GM19395 (cell line): ENCODE measurements at regions not wholly inside any gene's neighbourhood (a gene's known extent, or its start where the extent isn't known, plus 50 kb on each side); places are given as distances from the start of the nearest gene placed in this dataset.

Experiments used
- ATAC-seq: cut with Tn5 transposase; IDR thresholded peaks from one replicate; pipeline ENCODE4 v1.9.1; 2021; ENCODE audit warnings: mild to moderate bottlenecking, moderate library complexity; ENCODE audit not compliant: unreplicated experiment

- ATAC-seq = no peak
Measured at GRCh38 chr5:103498800-103499551, 63.6 kb downstream of the NUDT12 start.

- no peak for ATAC-seq
Measured at GRCh38 chr5:103498211-103498610, 64.4 kb downstream of the NUDT12 start.

GRCh38 chr5:103497781-103498180 is 64.8 kb downstream of the NUDT12 start:
- no peak for ATAC-seq

DNA sequence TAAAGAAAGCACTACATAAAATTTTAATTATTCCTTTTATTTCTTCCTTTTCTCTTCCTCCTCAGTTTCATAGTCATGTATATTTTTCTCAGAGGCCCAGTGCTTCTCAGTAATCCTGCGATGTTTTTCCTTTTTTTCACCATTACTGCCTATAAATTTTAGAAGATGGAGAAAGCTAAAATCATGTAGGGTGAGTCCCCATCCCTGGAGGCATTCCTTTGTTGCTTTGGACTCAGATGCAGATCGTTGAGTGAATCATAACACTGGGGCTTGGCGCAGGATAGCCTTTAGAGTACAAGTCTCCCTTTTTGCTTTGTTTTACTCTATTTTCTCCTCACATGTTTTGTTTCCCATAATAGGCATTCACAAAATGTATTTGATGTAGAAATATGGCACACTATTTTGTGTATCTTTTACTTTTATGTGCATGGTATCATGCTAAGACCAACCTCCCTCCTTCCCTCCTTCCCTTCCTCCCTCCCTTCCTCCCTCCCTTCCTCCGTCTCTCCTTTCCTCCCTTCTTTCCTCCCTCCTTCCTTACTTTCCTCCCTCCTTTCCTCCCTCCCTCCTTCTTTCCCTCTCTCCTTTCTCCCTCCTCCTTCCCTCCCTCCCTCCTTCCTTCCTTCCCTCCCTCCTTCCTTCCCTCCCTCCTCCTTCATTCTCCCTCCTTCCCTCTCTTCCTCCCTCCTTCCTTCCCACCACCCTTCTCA is 72.4 kb downstream of the NUDT12 start:
- ATAC-seq = no peak

GRCh38 chr5:103489307-103489706 is 73.3 kb downstream of the NUDT12 start:
- ATAC-seq = no peak

DNA sequence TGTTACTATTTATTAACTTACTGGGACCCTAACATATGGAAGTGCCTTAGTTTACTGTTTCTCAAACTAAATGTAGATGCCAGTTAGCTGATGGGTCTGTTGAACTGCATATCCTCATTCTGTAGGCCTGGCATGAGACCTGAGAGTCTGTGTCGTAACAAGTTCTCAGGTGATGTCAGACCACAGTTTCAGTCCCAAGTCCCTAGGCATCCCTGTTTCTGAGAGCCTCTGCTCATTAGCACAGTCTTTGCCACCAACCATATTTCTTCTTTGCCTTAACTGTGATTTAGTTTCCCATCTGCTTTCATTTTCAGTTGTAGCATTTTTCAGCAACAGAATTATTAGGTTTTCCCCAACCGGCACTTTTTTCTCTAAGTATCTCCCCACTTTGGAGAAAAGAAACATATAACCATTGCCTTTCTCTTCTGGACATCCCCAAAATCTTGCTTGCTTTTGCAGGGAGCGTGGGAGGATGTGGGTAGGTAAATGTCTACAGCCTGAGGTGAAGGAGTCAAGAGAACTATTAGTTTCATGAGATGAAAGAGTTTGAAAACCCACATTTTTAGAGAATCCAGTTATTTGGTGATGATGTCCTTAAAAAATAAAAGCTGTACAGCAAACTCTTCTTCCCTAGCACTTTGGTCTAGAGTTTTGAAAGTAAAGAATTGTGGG is 74.6 kb downstream of the NUDT12 start:
- peak; percentile 67 for ATAC-seq

DNA sequence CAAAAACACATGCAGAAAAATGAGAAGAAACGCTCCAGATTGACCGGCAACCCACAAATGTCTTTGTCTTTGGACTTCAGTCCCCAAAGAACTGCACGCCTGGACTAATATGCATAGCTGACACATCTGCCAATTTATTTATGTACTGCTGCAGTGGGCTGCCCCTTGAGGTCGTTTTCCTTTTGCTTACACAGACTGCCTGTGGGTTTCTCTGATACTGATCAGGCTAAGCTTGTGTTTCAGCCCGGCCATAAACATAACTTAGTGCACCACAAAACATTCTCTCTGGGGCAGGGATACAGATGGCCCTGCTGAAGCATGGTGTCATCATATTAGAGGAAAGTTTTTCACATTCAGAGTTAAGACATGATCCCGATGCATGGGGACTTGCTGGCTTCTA is 75.4 kb downstream of the NUDT12 start:
- no peak for ATAC-seq

GRCh38 chr5:103486739-103487138 is 75.8 kb downstream of the NUDT12 start:
- no peak for ATAC-seq

DNA sequence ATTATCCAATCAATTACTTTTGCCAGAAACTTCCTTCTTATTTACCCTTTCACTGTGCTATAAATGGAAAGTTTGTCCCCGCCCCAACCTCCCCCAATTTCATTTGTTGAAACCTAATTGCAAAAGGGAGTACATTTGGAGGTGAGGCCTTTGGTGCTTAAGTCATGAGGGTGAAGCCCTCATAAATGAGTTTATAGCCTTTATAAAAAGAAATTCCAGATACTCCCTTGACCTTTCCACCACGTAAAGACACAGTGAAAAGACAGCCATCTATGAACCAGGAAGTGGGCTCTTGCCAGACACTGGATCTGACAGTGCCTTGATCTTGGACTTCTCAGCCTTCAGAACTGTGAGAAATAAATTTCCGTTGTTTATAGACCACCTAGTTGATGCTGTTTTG is 82.3 kb downstream of the NUDT12 start:
- no peak for ATAC-seq

- no peak for ATAC-seq
Measured at GRCh38 chr5:103477678-103478077, 84.9 kb downstream of the NUDT12 start.

GRCh38 chr5:103476811-103477210 is 85.8 kb downstream of the NUDT12 start:
- ATAC-seq = no peak

GRCh38 chr5:103475629-103476240 is 86.9 kb downstream of the NUDT12 start:
- ATAC-seq = peak; percentile 77

- no peak for ATAC-seq
Measured at GRCh38 chr5:103474677-103475076, 87.9 kb downstream of the NUDT12 start.

GRCh38 chr5:103473725-103474124 is 88.9 kb downstream of the NUDT12 start:
- no peak for ATAC-seq

DNA sequence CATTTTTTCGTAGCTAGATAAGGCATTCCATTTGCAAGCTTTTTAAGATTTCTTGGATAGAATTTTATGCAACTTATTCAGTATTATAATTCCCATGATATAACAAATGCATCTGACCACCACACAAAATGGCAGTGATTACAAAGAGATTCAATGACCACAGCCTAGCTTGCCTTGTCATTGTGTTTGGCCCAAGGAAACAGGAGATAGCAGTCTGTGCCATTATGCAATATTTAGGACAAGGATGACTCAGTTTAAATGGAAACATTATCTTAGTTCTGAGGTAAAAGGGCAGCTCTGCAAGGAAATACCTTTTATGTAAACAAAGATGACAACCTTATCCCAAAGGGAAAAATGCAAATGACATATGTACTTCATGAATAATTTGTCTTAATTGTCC is 89.8 kb downstream of the NUDT12 start:
- ATAC-seq = no peak

GRCh38 chr5:103472265-103472664 is 90.3 kb downstream of the NUDT12 start:
- ATAC-seq = no peak

GRCh38 chr5:103469288-103470040 is 93.1 kb downstream of the NUDT12 start:
- no peak for ATAC-seq

DNA sequence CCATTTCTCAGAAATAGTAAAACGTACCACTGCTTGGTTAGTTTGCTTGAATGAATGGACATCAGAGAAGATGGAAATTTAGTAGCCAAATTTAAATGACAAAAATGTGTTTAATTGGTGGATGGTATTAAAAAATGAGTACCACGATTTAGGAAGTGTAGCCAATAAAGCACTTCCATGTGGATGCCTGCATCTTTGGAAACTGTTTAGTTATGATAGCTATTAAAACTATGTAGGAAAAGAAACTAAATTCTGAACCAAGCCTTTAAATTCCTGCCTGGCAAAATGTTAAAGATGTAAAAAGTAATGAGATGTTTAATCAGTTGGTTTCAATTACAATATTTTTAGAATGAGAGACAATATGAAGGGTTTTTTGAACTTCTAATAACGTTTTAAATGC is 94.8 kb downstream of the NUDT12 start:
- ATAC-seq = no peak

DNA sequence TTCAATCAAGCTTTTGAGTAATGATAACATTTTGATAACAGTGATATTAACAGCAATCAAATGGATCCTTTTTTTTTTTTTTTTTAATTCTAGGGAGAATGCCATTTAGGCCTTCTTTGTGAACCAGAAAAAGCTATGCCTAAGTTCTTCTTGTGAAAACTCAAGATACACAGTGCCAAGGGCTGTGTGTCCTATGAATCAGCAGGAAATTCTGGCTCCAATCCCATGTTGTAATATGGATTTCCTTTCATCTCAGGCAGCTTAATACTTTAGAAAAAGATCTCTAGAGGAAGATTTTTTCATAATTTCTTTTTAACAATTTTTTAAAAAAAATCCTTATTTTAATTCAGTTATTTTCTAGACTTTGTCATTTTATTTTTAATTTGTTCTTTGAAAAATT is 96.1 kb downstream of the NUDT12 start:
- no peak for ATAC-seq

DNA sequence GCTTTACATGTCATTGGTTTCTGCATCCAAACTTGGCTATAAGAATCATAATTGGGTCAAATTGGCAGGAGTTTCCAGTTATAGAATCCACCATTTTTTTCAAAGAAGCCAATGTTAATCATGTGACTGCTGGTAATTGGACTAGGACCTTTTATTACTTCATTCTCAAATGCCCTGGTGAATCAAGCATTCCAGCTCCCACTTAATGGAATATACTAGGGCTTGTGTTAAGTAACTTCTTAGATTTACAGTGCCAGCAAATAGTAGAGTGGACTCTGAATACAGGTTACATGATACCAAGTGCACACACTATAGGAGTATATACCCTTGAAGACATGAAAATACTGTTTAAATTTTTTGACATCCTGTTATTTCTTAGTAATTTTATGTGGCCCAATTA is 96.7 kb downstream of the NUDT12 start:
- no peak for ATAC-seq
